CD4-positive, CD25-positive, alpha-beta regulatory T cell (primary cell): ENCODE measurements at regions not wholly inside any gene's neighbourhood (a gene's known extent, or its start where the extent isn't known, plus 50 kb on each side); places are given as distances from the start of the nearest gene placed in this dataset.

Experiments
- ATAC-seq, 2 donors: fragments of 150-1000 bp; cut with Tn5 transposase; one replicate each; pipeline ENCODE4 v1.10.0; 2021; ENCODE audit warnings: low read depth in 2 of 2, moderate number of reproducible peaks in 2 of 2, moderate library complexity in 1 of 2
- DNase-seq, 3 donors: peaks; one replicate each; pipeline versions ENCODE4 v3.0.0 to v3.0.0-alpha.2; 2012 to 2022; ENCODE audit warnings: mixed read lengths in 1 of 3
- H3K27ac ChIP-seq: one replicate; pipeline ENCODE4 v1.7.0; 2013; ENCODE audit warnings: mild to moderate bottlenecking, low read length; ENCODE audit not compliant: insufficient read depth, poor library complexity, severe bottlenecking
- H3K27me3 ChIP-seq: one replicate; pipeline ENCODE4 v1.7.0; 2013; ENCODE audit warnings: low read length; ENCODE audit not compliant: control insufficient read depth, insufficient read depth
- H3K36me3 ChIP-seq: one replicate; pipeline ENCODE4 v1.7.0; 2013; ENCODE audit warnings: mild to moderate bottlenecking, low read length, moderate library complexity; ENCODE audit not compliant: control insufficient read depth, insufficient read depth
- H3K4me1 ChIP-seq: 2 replicates; pipeline ENCODE4 v1.7.0; 2013; ENCODE audit warnings: mild to moderate bottlenecking, low read length; ENCODE audit not compliant: insufficient read depth, control insufficient read depth, poor library complexity, severe bottlenecking
- H3K4me3 ChIP-seq: one replicate; pipeline ENCODE4 v1.7.0; 2013; ENCODE audit warnings: low read depth, mild to moderate bottlenecking, low read length, moderate library complexity
- H3K9me3 ChIP-seq, 2 experiments: 1 replicate in 1 of 2; 2 replicates in 1 of 2; pipeline ENCODE4 v1.7.0; 2013; ENCODE audit warnings: low read length in 2 of 2, mild to moderate bottlenecking in 1 of 2, moderate library complexity in 1 of 2; ENCODE audit not compliant: control insufficient read depth in 2 of 2
- H3K27ac Mint-ChIP-seq, 3 donors: one replicate each; pipeline ENCODE4 v1.8.0; 2020 to 2022; ENCODE audit warnings: mild to moderate bottlenecking in 3 of 3, mixed read lengths in 3 of 3, moderate library complexity in 2 of 3
- H3K27me3 Mint-ChIP-seq: one replicate; pipeline ENCODE4 v1.8.0; 2022; ENCODE audit warnings: mild to moderate bottlenecking, mixed read lengths
- H3K36me3 Mint-ChIP-seq: one replicate; pipeline ENCODE4 v1.8.0; 2020; ENCODE audit warnings: mixed read lengths
- H3K4me1 Mint-ChIP-seq, 4 donors: one replicate each; pipeline ENCODE4 v1.8.0; 2020 to 2022; ENCODE audit warnings: mixed read lengths in 4 of 4, mild to moderate bottlenecking in 1 of 4
- H3K4me3 Mint-ChIP-seq, 4 donors: one replicate each; pipeline ENCODE4 v1.8.0; 2020 to 2022; ENCODE audit warnings: mild to moderate bottlenecking in 4 of 4, mixed read lengths in 4 of 4, moderate library complexity in 3 of 4
- H3K9me3 Mint-ChIP-seq, 7 donors: one replicate each; pipeline ENCODE4 v1.8.0; 2020 to 2022; ENCODE audit warnings: mixed read lengths in 7 of 7, mild to moderate bottlenecking in 3 of 7, moderate library complexity in 2 of 7

DNA sequence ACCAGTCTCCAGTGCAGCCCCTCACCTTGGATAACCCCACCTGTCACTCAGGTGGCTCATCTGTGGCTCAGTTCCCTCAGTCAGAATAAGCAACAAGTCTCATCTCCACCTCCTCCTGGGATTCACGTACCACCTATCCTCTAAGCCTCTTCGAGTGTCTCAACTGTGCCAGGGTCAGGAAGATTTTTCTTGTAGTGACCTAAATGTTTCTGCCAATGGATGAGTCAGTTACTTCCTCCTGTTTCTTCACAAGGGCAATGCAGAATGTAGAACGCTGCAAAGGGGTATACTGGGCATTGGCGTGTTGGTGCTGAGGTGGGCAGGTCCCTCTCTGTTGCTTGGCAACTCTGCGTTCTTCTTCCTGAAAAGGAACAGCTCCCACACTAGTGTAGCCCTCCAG is 213.3 kb upstream of the CXCR4 start:
- H3K36me3 ChIP-seq = no peaks in the 10 kb centered on the region
- H3K4me3 Mint-ChIP-seq = no peak overlapping the region
- ATAC-seq = no peak
- no peaks in the 10 kb centered on the region for H3K27me3 Mint-ChIP-seq
- no peak overlapping the region for H3K4me3 ChIP-seq
- H3K27me3 ChIP-seq = no peaks in the 10 kb centered on the region
- peaks cover 0 to 2% (median 0%) of the 10 kb centered on the region in 7 donors for H3K9me3 Mint-ChIP-seq
- peaks cover 20% of the 10 kb centered on the region for H3K4me1 ChIP-seq
- peaks cover 17 to 25% (median 18%) of the 10 kb centered on the region in 4 donors for H3K4me1 Mint-ChIP-seq
- H3K9me3 ChIP-seq = no peaks in the 10 kb centered on the region
- no peaks in the 10 kb centered on the region for H3K36me3 Mint-ChIP-seq
- peak overlapping the region in 1 of 3 donors; percentile 74 for H3K27ac Mint-ChIP-seq
- DNase-seq = no peak
- H3K27ac ChIP-seq = no peak overlapping the region

DNA sequence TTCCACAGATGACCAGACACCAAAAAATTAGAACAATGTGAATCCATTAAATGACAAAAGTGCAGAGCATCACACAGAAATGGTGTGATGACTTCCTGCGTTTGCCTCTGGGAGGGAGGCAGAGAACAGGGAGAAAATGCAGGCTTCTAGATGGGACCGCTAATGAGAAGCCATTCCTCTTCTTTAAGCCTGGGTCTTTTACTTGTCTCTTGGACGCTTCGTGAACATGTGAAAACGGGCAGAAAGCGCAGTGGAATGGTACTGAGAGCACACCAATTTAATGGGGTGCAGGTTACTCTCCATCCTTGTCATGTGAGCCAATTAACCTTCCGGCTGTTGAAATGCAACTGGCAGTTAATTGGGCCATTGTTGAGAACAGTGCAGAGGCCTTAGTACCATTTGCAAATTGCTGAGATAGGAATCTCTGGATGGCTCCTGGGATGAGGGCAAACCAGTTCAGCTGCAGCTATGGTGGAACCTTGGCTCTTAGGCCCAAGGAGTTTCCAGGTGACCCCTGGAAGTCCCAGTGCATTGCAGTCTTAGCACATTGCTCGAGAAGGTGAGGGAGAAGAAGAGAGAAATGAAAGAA is 210.4 kb upstream of the CXCR4 start:
- peak overlapping the region; percentile 72 for H3K27ac ChIP-seq
- peaks cover 23 to 50% (median 41%) of the 10 kb centered on the region in 4 donors for H3K4me1 Mint-ChIP-seq

DNA sequence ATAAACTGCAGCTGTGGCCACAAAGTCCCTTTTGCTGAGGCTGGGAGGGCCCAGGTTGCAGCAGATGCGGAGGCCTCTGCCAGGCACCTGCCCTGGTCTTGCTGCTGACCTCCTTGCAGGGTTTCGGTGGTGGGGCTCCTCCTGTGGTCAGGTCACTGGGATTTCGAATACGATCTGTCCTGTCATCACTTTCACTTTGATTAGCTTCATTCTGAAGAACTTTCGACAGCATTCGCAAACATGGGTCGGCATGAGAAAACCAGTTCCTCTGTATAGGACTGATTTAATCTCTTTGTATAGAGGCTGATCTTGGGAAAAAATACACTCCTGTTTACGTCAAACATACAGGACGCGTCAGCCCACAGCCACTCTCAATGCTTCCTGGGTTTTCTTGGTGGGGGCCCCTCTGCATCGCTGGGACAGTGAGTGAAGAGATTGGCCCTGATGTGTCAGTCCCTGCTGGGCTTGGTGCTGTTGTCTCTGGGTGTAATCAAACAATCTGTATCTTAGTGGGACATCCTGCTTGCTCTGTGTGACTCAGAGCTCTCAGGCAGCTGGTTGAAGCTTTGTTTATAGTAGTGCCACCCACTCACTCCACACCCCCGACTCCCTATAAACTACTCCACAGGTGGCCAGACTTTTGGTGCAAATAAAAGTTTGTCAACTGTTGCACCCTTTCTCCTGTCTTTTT is 209.4 kb upstream of the CXCR4 start:
- H3K36me3 ChIP-seq = no peaks in the 10 kb centered on the region
- H3K4me1 Mint-ChIP-seq = peaks cover 23 to 59% (median 43%) of the 10 kb centered on the region in 4 donors
- no peaks in the 10 kb centered on the region for H3K27me3 ChIP-seq
- H3K4me3 Mint-ChIP-seq = peak overlapping the region; percentile 51 to 85 (median 79)
- peaks cover 31% of the 10 kb centered on the region for H3K4me1 ChIP-seq
- H3K9me3 Mint-ChIP-seq = no peaks in the 10 kb centered on the region
- H3K27ac ChIP-seq = peak overlapping the region; percentile 72
- ATAC-seq (peak; percentile 98 to 99), DNase-seq (peak; percentile 52 to 89 (median 73))
- H3K27ac Mint-ChIP-seq = peak overlapping the region; percentile 89 to 99 (median 91)
- no peaks in the 10 kb centered on the region for H3K27me3 Mint-ChIP-seq
- peak overlapping the region; percentile 67 for H3K4me3 ChIP-seq
- H3K36me3 Mint-ChIP-seq = no peaks in the 10 kb centered on the region
- H3K9me3 ChIP-seq = no peaks in the 10 kb centered on the region

More for the DNA sequence above, 210.4 kb upstream of the CXCR4 start:
- no peak for DNase-seq
- Mint-ChIP-seq H3K36me3 (no peaks in the 10 kb centered on the region), H3K27me3 (no peaks in the 10 kb centered on the region), H3K4me3 (peak overlapping the region in 1 of 4 donors; percentile 55), H3K9me3 (no peaks in the 10 kb centered on the region), H3K27ac (peak overlapping the region; percentile 89 to 99 (median 91))
- peak overlapping the region; percentile 67 for H3K4me3 ChIP-seq
- H3K36me3 ChIP-seq = no peaks in the 10 kb centered on the region
- peaks cover 31% of the 10 kb centered on the region for H3K4me1 ChIP-seq
- no peaks in the 10 kb centered on the region for H3K9me3 ChIP-seq
- H3K27me3 ChIP-seq = no peaks in the 10 kb centered on the region
- ATAC-seq = no peak

DNA sequence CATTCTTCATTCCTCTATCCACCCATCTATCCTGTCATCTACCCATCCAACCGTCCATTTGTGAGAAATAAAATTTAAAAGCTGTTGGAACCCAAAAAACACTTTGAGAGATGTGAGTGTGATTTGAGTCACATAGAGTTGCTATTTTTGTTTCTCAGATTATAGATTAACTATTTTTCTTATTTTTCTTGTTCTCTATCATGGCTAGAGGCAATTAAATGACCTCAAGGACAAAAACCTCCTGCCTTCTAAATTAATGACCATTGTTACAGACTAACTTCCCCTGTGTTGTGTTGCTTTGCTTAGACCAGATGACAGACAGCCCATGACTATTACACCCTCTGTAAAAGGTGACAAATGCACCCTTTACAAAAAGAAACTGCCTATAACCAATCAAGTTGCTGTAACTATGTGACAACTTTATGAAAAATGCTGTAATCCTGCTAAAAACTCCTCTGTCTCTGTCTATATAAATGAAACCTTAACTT is 207.9 kb upstream of the CXCR4 start:
- H3K27ac Mint-ChIP-seq = peak overlapping the region; percentile 37 to 99 (median 89)
- Histone ChIP-seq H3K4me3 (no peak overlapping the region), H3K36me3 (no peaks in the 10 kb centered on the region), H3K9me3 (no peaks in the 10 kb centered on the region), H3K27me3 (no peaks in the 10 kb centered on the region), H3K4me1 (peaks cover 31% of the 10 kb centered on the region), H3K27ac (no peak overlapping the region)
- H3K36me3 Mint-ChIP-seq = no peaks in the 10 kb centered on the region
- DNase-seq (no peak), ATAC-seq (no peak)
- peak overlapping the region; percentile 0 to 19 (median 10) for H3K4me3 Mint-ChIP-seq
- H3K27me3 Mint-ChIP-seq = no peaks in the 10 kb centered on the region
- no peaks in the 10 kb centered on the region for H3K9me3 Mint-ChIP-seq
- peaks cover 23 to 58% (median 44%) of the 10 kb centered on the region in 4 donors for H3K4me1 Mint-ChIP-seq

DNA sequence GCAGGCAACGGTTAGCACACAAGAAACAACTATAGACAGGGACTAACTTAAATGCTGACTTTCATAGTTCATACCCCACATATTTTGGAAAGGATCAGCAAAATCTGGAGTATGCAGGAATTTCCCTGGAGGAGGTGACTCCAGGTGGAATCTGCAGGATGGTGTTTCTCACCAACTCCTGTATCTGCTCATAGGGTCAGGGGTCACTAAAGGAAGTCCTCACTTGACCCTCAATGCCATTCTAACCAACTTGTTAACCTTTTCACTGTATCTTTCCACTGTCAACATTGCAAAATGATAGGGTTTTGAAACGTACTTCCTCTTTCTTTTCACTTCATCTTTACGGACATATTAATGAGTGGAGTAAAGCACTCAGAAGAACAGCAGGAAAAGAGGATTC is 207.0 kb upstream of the CXCR4 start:
- Mint-ChIP-seq H3K36me3 (no peaks in the 10 kb centered on the region), H3K4me1 (peaks cover 23 to 58% (median 45%) of the 10 kb centered on the region in 4 donors), H3K27me3 (no peaks in the 10 kb centered on the region), H3K9me3 (no peaks in the 10 kb centered on the region), H3K4me3 (peak overlapping the region in 2 of 4 donors; percentile 14 to 32), H3K27ac (peak overlapping the region; percentile 72 to 81 (median 80))
- DNase-seq = no peak
- no peaks in the 10 kb centered on the region for H3K27me3 ChIP-seq
- no peak for ATAC-seq
- no peaks in the 10 kb centered on the region for H3K36me3 ChIP-seq
- no peaks in the 10 kb centered on the region for H3K9me3 ChIP-seq
- no peak overlapping the region for H3K4me3 ChIP-seq
- peaks cover 31% of the 10 kb centered on the region for H3K4me1 ChIP-seq
- no peak overlapping the region for H3K27ac ChIP-seq

DNA sequence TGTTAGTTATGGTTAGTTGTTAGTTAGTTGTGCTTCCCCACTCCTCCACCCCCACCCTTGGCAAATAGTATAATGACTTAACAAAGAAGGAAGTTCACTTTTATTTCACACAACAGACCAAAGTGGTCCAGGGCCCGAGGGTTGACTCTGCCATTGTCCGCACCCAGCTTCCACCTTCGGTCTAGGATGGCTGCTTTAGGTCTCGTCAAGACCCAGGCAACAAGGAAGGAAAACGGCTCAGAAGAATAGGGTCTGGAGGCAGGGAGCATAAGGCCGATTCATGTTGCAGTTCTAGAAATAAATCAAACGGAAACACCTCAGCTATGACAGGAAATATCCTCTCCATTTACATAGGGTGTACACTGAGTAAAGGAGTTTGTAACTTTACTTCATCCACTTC is 206.0 kb upstream of the CXCR4 start:
- H3K4me1 ChIP-seq = peaks cover 31% of the 10 kb centered on the region
- Mint-ChIP-seq H3K4me1 (peaks cover 23 to 65% (median 49%) of the 10 kb centered on the region in 4 donors), H3K4me3 (peak overlapping the region; percentile 10 to 80 (median 38)), H3K9me3 (no peaks in the 10 kb centered on the region), H3K36me3 (no peaks in the 10 kb centered on the region), H3K27me3 (peaks cover 4% of the 10 kb centered on the region), H3K27ac (peak overlapping the region; percentile 72 to 92 (median 81))
- H3K9me3 ChIP-seq = no peaks in the 10 kb centered on the region
- ATAC-seq (no peak), DNase-seq (peak in 1 of 3 donors; percentile 59)
- no peak overlapping the region for H3K27ac ChIP-seq
- H3K27me3 ChIP-seq = no peaks in the 10 kb centered on the region
- H3K4me3 ChIP-seq = peak overlapping the region; percentile 75
- H3K36me3 ChIP-seq = no peaks in the 10 kb centered on the region

DNA sequence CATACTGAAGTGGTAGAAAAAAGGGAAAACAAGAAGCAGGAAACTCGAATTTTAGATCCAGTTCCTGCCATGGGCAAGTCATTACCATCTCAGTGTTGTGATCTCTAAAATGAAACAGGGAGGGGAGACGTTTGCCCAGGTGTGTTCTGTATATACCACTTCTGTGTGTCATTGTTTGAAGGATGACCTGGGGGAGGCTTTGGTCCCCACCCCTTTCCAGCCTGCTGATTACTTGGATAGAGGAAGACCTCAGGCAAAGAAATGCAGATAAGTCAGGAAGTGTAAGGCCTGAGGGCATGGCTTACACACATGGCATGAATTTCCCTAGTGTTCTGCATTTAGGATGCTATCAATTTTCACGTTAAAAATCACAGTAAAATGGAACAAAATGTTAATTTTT is 205.2 kb upstream of the CXCR4 start:
- Mint-ChIP-seq H3K4me3 (no peak overlapping the region), H3K27ac (peak overlapping the region in 1 of 3 donors; percentile 16)

More for the DNA sequence above, 205.2 kb upstream of the CXCR4 start:
- H3K9me3 ChIP-seq = no peaks in the 10 kb centered on the region
- H3K27me3 Mint-ChIP-seq = peaks cover 4% of the 10 kb centered on the region
- no peaks in the 10 kb centered on the region for H3K36me3 Mint-ChIP-seq
- peaks cover 27% of the 10 kb centered on the region for H3K4me1 ChIP-seq
- H3K36me3 ChIP-seq = no peaks in the 10 kb centered on the region
- no peaks in the 10 kb centered on the region for H3K27me3 ChIP-seq
- no peak overlapping the region for H3K27ac ChIP-seq
- DNase-seq (no peak), ATAC-seq (no peak)
- no peaks in the 10 kb centered on the region for H3K9me3 Mint-ChIP-seq
- no peak overlapping the region for H3K4me3 ChIP-seq
- peaks cover 23 to 61% (median 49%) of the 10 kb centered on the region in 4 donors for H3K4me1 Mint-ChIP-seq
